ENCODE measurements at regions not wholly inside any gene's neighbourhood (a gene's known extent, or its start where the extent isn't known, plus 50 kb on each side); places are given as distances from the start of the nearest gene placed in this dataset.

DNA sequence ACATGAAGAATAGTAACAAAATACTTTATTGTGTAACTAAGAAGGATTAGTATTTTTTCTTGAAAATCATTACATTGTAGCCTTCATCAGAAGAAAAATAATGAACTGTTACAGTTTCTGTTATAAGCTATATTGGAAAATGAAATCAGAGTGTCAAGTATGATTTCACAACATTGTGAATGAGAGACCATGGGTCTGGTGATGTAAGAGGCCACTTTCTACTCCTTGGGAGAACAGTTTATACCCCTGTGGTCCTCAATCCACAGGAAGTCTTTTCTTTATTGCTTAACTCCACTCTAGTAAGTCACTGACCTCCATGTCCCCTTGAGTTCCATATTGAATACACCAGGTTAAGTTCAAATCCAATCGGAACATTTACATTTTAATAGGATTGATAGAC, 218.7 kb upstream of the FERMT1 start:
- WGBS (ENCODE audit: extremely low coverage, insufficient read length, low lambda C conversion rate), result no CpG with 5 or more reads among the region's 1 CpG
- no peak overlapping the region for H2BK15ac ChIP-seq (ENCODE audit: low read depth, low read length)
- 0 out of 4 replicates have a peak, but pooled peaks cover 0 to 4% of the 10 kb centered on the region in 2 experiments for H3K4me1 Mint-ChIP-seq

More for the DNA sequence above, 218.7 kb upstream of the FERMT1 start:
- no peak overlapping the region for H2BK5ac ChIP-seq (ENCODE audit: insufficient read length, low read length)
- no peaks in the 10 kb centered on the region for H3K79me2 ChIP-seq (ENCODE audit: insufficient read depth, low read length)
- H3K23ac ChIP-seq (ENCODE audit: insufficient read length, low read depth, low read length), result no peak overlapping the region
- no peaks in the 10 kb centered on the region for H3K27me3 ChIP-seq (ENCODE audit: insufficient read depth, low read length)
- no peaks in the 10 kb centered on the region; the same call in 1 of the 2 replicates for H3K27me3 Mint-ChIP-seq (ENCODE audit: low read depth)
- no peak overlapping the region for H3T11ph ChIP-seq (ENCODE audit: low read length)
- no peak overlapping the region for H2AFZ ChIP-seq (ENCODE audit: low read length)
- H3K4me1 ChIP-seq (ENCODE audit: insufficient read depth, low read length), result peaks cover 2% of the 10 kb centered on the region; the same call in 1 of the 2 replicates
- no peak overlapping the region for H3K18ac ChIP-seq (ENCODE audit: insufficient read length, low read depth, low read length)
- no peak overlapping the region for H3K4ac ChIP-seq (ENCODE audit: low read depth, low read length)
- no peak overlapping the region for H3K14ac ChIP-seq (ENCODE audit: insufficient read depth, low read length)
- H2BK120ac ChIP-seq (ENCODE audit: low read depth, low read length, poor library complexity, severe bottlenecking), result no peak overlapping the region
- no peaks in the 10 kb centered on the region for H4K20me1 ChIP-seq (ENCODE audit: control insufficient read depth, insufficient read depth, insufficient read length)
- TF ChIP-seq CTCF (conservative IDR thresholded peaks at IDR 0.05), result no peak
- H2BK20ac ChIP-seq (ENCODE audit: low read depth, low read length, poor library complexity, severe bottlenecking), result no peak overlapping the region
- no peak overlapping the region for H2AK5ac ChIP-seq (ENCODE audit: insufficient read length, low read length)
- no peak overlapping the region for H4K91ac ChIP-seq (ENCODE audit: insufficient read length, low read depth, low read length)
- no peaks in the 10 kb centered on the region for H3K23me2 ChIP-seq (ENCODE audit: insufficient read length, low read depth, low read length, poor library complexity, severe bottlenecking)
- no peaks in the 10 kb centered on the region for H3K36me3 Mint-ChIP-seq (ENCODE audit: insufficient read depth in 1 of 3, low read depth in 3 of 3)
- no peaks in the 10 kb centered on the region for H3K9me3 ChIP-seq (ENCODE audit: control insufficient read depth, low read depth, low read length)
- no peak overlapping the region for H2BK12ac ChIP-seq (ENCODE audit: insufficient read length, low read depth, low read length)
- no peaks in the 10 kb centered on the region for H3K9me3 Mint-ChIP-seq
- DNase-seq, result no peak
- no peak overlapping the region for H3K9ac ChIP-seq (ENCODE audit: extremely low read depth, insufficient read length, low read length)
- H3K4me2 ChIP-seq (ENCODE audit: insufficient read depth, insufficient read length, low read length), result no peak overlapping the region
- H3K27ac Mint-ChIP-seq, result no peak overlapping the region
- no peak overlapping the region for H3K27ac ChIP-seq (ENCODE audit: insufficient read length, low read depth, low read length)
- no peak overlapping the region for H3K56ac ChIP-seq (ENCODE audit: insufficient read length, low read depth, low read length)
- no peaks in the 10 kb centered on the region for H3K79me1 ChIP-seq (ENCODE audit: insufficient read depth, low read depth, low read length, poor library complexity, severe bottlenecking)
- H4K5ac ChIP-seq (ENCODE audit: insufficient read length, low read depth, low read length), result no peak overlapping the region
- H4K8ac ChIP-seq (replicated peaks; ENCODE audit: insufficient read length, low read depth, low read length), result no peak overlapping the region
- no peak overlapping the region for H3K4me3 Mint-ChIP-seq

All from H9 (cell line).